ENCODE measurements at regions not wholly inside any gene's neighbourhood (a gene's known extent, or its start where the extent isn't known, plus 50 kb on each side); places are given as distances from the start of the nearest gene placed in this dataset.

GRCh38 chr6:81655696-81656095 lies 96.8 kb downstream of the TENT5A start:
- H3K27me3 ChIP-seq, result no peaks in the 10 kb centered on the region
- no peak for TF ChIP-seq CTCF (IDR thresholded peaks at IDR 0.05; ENCODE audit: low read depth, low read length)
- no peaks in the 10 kb centered on the region for H3K9me3 ChIP-seq
- no peaks in the 10 kb centered on the region for H3K36me3 ChIP-seq
- H3K4me3 ChIP-seq (ENCODE audit: low read depth, low read length), result no peak overlapping the region
- no peak for DNase-seq
- no peaks in the 10 kb centered on the region for H3K4me1 ChIP-seq

GRCh38 chr6:81648502-81648901 lies 104.0 kb downstream of the TENT5A start:
- Histone ChIP-seq H3K4me3 (ENCODE audit: low read depth, low read length) (no peak overlapping the region), H3K4me1 (peaks cover 5% of the 10 kb centered on the region), H3K27me3 (no peaks in the 10 kb centered on the region), H3K9me3 (no peaks in the 10 kb centered on the region), H3K36me3 (no peaks in the 10 kb centered on the region)
- no peak for DNase-seq
- TF ChIP-seq CTCF (IDR thresholded peaks at IDR 0.05; ENCODE audit: low read depth, low read length), result no peak

DNA sequence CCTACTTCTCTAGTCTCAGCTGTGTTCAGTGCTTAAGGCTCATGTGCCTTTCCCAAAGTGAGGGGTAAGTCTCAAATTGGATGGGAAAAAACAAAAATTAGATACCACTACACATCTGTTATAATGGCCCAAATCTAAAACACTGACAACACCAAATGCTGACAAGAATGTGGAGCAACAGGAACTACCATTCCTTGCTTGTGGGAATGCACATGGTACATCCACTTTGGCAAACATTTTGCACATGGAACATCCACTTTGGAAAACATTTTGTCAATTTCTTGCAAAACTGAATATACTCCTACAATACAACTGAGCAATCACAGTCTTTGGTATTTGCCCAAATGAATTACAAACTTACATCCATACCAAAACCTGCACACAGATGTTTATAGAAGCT lies 109.3 kb downstream of the TENT5A start:
- H3K27me3 ChIP-seq, result no peaks in the 10 kb centered on the region
- H3K36me3 ChIP-seq, result no peaks in the 10 kb centered on the region
- no peaks in the 10 kb centered on the region; the same call in 1 of the 2 replicates for H3K9me3 ChIP-seq
- no peak for DNase-seq
- no peak overlapping the region for H3K4me3 ChIP-seq (ENCODE audit: low read depth, low read length)
- H3K4me1 ChIP-seq, result no peaks in the 10 kb centered on the region; the same call in 1 of the 2 replicates
- TF ChIP-seq CTCF (IDR thresholded peaks at IDR 0.05; ENCODE audit: low read depth, low read length), result no peak

GRCh38 chr6:81640891-81641290 lies 111.6 kb downstream of the TENT5A start:
- no peaks in the 10 kb centered on the region for H3K36me3 ChIP-seq

DNA sequence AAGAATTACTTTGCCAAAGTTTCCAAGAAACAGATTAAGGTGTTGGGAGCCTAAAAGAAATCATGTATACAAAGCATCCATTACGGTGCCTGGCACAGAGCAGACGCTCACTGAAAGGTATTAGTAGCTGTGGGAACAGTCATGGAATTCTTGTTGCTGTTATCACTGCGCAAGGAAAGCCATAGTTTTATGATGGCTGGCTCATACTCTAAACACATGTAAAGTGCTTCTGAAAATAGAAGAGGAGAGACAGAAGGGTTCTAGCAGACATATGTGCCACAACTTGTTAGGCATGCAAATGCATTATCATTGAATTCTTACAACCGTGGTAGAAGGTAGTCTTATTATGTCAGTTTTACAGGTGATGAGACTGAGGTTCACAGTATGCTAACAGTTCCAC lies 112.4 kb downstream of the TENT5A start:
- no peaks in the 10 kb centered on the region for H3K36me3 ChIP-seq
- DNase-seq, result no peak
- H3K4me3 ChIP-seq (ENCODE audit: low read depth, low read length), result no peak overlapping the region
- no peaks in the 10 kb centered on the region for H3K27me3 ChIP-seq
- TF ChIP-seq CTCF (IDR thresholded peaks at IDR 0.05; ENCODE audit: low read depth, low read length), result no peak
- no peaks in the 10 kb centered on the region; the same call in 1 of the 2 replicates for H3K4me1 ChIP-seq
- no peaks in the 10 kb centered on the region; the same call in 1 of the 2 replicates for H3K9me3 ChIP-seq

More at GRCh38 chr6:81640891-81641290, 111.6 kb downstream of the TENT5A start:
- H3K4me3 ChIP-seq (ENCODE audit: low read depth, low read length), result no peak overlapping the region
- H3K9me3 ChIP-seq, result no peaks in the 10 kb centered on the region; the same call in 1 of the 2 replicates
- no peaks in the 10 kb centered on the region for H3K27me3 ChIP-seq
- H3K4me1 ChIP-seq, result no peaks in the 10 kb centered on the region; the same call in 1 of the 2 replicates
- DNase-seq, result no peak
- no peak for TF ChIP-seq CTCF (IDR thresholded peaks at IDR 0.05; ENCODE audit: low read depth, low read length)

DNA sequence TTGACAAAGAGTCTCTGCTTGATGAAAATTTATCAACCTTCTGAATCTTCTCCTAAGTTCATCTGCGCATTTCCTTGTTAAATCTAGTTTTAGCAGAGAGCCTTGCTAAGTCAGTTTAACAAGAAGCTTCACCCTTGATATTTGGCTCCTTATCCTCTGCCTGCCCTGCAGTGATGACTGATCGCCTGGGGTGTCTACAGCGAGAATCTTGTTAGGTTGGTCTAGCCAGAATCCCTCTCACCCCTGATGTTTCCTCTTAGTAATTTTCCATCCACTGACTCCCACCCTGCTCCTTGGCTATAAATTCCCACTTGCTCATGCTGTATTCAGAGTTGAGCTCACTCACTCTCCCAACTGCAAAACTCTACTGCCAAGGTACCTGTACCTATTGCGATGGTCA lies 114.1 kb downstream of the TENT5A start:
- Histone ChIP-seq H3K9me3 (no peaks in the 10 kb centered on the region; the same call in 1 of the 2 replicates), H3K36me3 (no peaks in the 10 kb centered on the region), H3K27me3 (no peaks in the 10 kb centered on the region), H3K4me1 (no peaks in the 10 kb centered on the region; the same call in 1 of the 2 replicates), H3K4me3 (ENCODE audit: low read depth, low read length) (no peak overlapping the region)
- no peak for DNase-seq
- TF ChIP-seq CTCF (IDR thresholded peaks at IDR 0.05; ENCODE audit: low read depth, low read length), result no peak
